ENCODE measurements at regions not wholly inside any gene's neighbourhood (a gene's known extent, or its start where the extent isn't known, plus 50 kb on each side); places are given as distances from the start of the nearest gene placed in this dataset.

GRCh38 chr14:98647754-98648153, 624.2 kb downstream of the BCL11B start:
- Histone ChIP-seq H4K91ac (ENCODE audit: insufficient read depth, low read depth, low read length) (no peak overlapping the region), H2BK20ac (ENCODE audit: low read depth, low read length) (no peak overlapping the region), H3K9ac (ENCODE audit: low read depth, low read length) (no peak overlapping the region), H2AFZ (replicated peaks; ENCODE audit: low read length, poor library complexity) (no peak overlapping the region), H3K36me3 (ENCODE audit: control insufficient read depth, insufficient read depth, low read length) (no peaks in the 10 kb centered on the region), H3K4ac (ENCODE audit: low read depth, low read length) (no peak overlapping the region), H3K4me3 (ENCODE audit: insufficient read depth, low read depth, low read length) (no peak overlapping the region), H2AK9ac (replicated peaks; ENCODE audit: low read depth, low read length, poor library complexity) (no peak overlapping the region), H3K18ac (ENCODE audit: low read depth, low read length) (no peak overlapping the region), H4K8ac (ENCODE audit: low read depth in 2 of 2, low read length in 2 of 2) (no peak overlapping the region), H3K27ac (ENCODE audit: insufficient read depth, low read length) (no peak overlapping the region), H3K14ac (replicated peaks; ENCODE audit: low read depth, low read length) (no peak overlapping the region), H3K9me3 (ENCODE audit: control insufficient read depth, insufficient read depth, low read length) (peaks cover 14% of the 10 kb centered on the region), H3K79me1 (ENCODE audit: low read depth in 1 of 2, low read length in 2 of 2) (no peaks in the 10 kb centered on the region), H4K5ac (ENCODE audit: low read depth, low read length) (no peak overlapping the region), H4K20me1 (ENCODE audit: insufficient read depth, low read length) (no peaks in the 10 kb centered on the region), H2BK5ac (ENCODE audit: low read depth, low read length, poor library complexity, severe bottlenecking) (no peak overlapping the region), H3K23ac (ENCODE audit: low read depth, low read length) (no peak overlapping the region), H3K27me3 (ENCODE audit: control insufficient read depth, insufficient read depth, low read length) (no peaks in the 10 kb centered on the region), H2AK5ac (ENCODE audit: low read depth, low read length) (no peak overlapping the region), H2BK15ac (ENCODE audit: low read depth, low read length) (no peak overlapping the region), H3K4me2 (ENCODE audit: low read depth, low read length) (no peak overlapping the region), H3K4me1 (ENCODE audit: control insufficient read depth, insufficient read depth, low read length) (no peaks in the 10 kb centered on the region), H3K9me1 (ENCODE audit: insufficient read depth, low read length) (no peaks in the 10 kb centered on the region), H2BK120ac (ENCODE audit: low read depth, low read length) (no peak overlapping the region), H3K56ac (ENCODE audit: extremely low read depth, insufficient read depth, low read length) (no peak overlapping the region)
- in situ Hi-C loops (cut with MboI; ENCODE audit: low sequenced_read_pairs) = no loop called here
- CTCF ChIA-PET = no interaction called here
- no peak for ATAC-seq (ENCODE audit: low read depth)
- dilution Hi-C loops (cut with HindIII; ENCODE audit: low sequenced_read_pairs, unreplicated experiment) = no loop called here
- POLR2A ChIA-PET (ENCODE audit: unreplicated experiment) = no interaction called here
- intact Hi-C loops (cut with micrococcal nuclease) = no loop called here
- no CpG with 5 or more reads among the region's 5 CpGs for WGBS, 2 experiments (ENCODE audit: extremely low coverage in 2 of 2, insufficient read length in 1 of 2)
- TF ChIP-seq SMC3 (IDR thresholded peaks at IDR 0.05; ENCODE audit: low read depth, low read length) = no peak
- TF ChIP-seq RAD21 (IDR thresholded peaks at IDR 0.05; ENCODE audit: low read length) = no peak
- TF ChIP-seq FOS (IDR thresholded peaks at IDR 0.05; ENCODE audit: low read depth, low read length) = no peak
- TF ChIP-seq RFX5 (IDR thresholded peaks at IDR 0.05; ENCODE audit: low read depth, low read length) = no peak
- no peak for TF ChIP-seq MAFK (IDR thresholded peaks at IDR 0.05; ENCODE audit: low read depth, low read length)
- TF ChIP-seq CEBPB (IDR thresholded peaks at IDR 0.05; ENCODE audit: low read depth, low read length) = no peak
- no peak for TF ChIP-seq CTCF (conservative IDR thresholded peaks at IDR 0.05; ENCODE audit: low read depth, low read length)
- TF ChIP-seq NFE2L2 (IDR thresholded peaks at IDR 0.05; ENCODE audit: low read depth, low read length) = no peak
- TF ChIP-seq CHD1 (IDR thresholded peaks at IDR 0.05; ENCODE audit: low read depth, low read length) = no peak
- TF ChIP-seq POLR2A (IDR thresholded peaks at IDR 0.05; ENCODE audit: low read depth, low read length) = no peak
- TF ChIP-seq RCOR1 (IDR thresholded peaks at IDR 0.05; ENCODE audit: insufficient replicate concordance, low read length) = no peak
- no peak for TF ChIP-seq BHLHE40 (IDR thresholded peaks at IDR 0.05; ENCODE audit: low read depth, low read length)
- TF ChIP-seq MAZ (IDR thresholded peaks at IDR 0.05; ENCODE audit: borderline replicate concordance, low read depth, low read length) = no peak
- no peak for TF ChIP-seq MXI1 (IDR thresholded peaks at IDR 0.05; ENCODE audit: borderline replicate concordance, low read depth, low read length)
- TF ChIP-seq USF2 (IDR thresholded peaks at IDR 0.05; ENCODE audit: low read depth, low read length) = no peak
- TF ChIP-seq ELK1 (IDR thresholded peaks at IDR 0.05; ENCODE audit: borderline replicate concordance, low read depth, low read length) = no peak
- no TSS peak for BruUV-seq (replicated peaks)
- DNase-seq = no peak

Measured in IMR-90 (cell line).